ENCODE measurements at regions not wholly inside any gene's neighbourhood (a gene's known extent, or its start where the extent isn't known, plus 50 kb on each side); places are given as distances from the start of the nearest gene placed in this dataset.

- TF ChIP-seq, protein P1, sequence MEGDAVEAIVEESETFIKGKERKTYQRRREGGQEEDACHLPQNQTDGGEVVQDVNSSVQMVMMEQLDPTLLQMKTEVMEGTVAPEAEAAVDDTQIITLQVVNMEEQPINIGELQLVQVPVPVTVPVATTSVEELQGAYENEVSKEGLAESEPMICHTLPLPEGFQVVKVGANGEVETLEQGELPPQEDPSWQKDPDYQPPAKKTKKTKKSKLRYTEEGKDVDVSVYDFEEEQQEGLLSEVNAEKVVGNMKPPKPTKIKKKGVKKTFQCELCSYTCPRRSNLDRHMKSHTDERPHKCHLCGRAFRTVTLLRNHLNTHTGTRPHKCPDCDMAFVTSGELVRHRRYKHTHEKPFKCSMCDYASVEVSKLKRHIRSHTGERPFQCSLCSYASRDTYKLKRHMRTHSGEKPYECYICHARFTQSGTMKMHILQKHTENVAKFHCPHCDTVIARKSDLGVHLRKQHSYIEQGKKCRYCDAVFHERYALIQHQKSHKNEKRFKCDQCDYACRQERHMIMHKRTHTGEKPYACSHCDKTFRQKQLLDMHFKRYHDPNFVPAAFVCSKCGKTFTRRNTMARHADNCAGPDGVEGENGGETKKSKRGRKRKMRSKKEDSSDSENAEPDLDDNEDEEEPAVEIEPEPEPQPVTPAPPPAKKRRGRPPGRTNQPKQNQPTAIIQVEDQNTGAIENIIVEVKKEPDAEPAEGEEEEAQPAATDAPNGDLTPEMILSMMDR (conservative IDR thresholded peaks at IDR 0.05): no peak
- no peak for TF ChIP-seq EZH2 (IDR thresholded peaks at IDR 0.05; ENCODE audit: low read depth)
These were observed 55.6 kb upstream of the PPARA start for GRCh38 chr22:46094676-46095075.
